GM23338 (cell line): ENCODE measurements at regions not wholly inside any gene's neighbourhood (a gene's known extent, or its start where the extent isn't known, plus 50 kb on each side); places are given as distances from the start of the nearest gene placed in this dataset.
A peak's percentile ranks its signal among the peaks of the same experiment; 100 is the strongest.

ENCODE experiments used
- ATAC-seq: fragments of 200-7000 bp; cut with Tn5 transposase; 3 replicates; pipeline ENCODE4 v1.9.1; 2020
- DNase-seq: peaks from one replicate; pipeline ENCODE4 v3.0.0-alpha.2; 2015; ENCODE audit warnings: low spot score
- H2AFZ ChIP-seq: fragments of 200-600 bp; sonication (generic); 2 replicates; pipeline ENCODE4 v1.8.0; 2016; ENCODE audit warnings: antibody characterized with exemption, mild to moderate bottlenecking, moderate library complexity
- H3F3A ChIP-seq: fragments of 200-600 bp; sonication (generic); replicated peaks from 2 replicates; pipeline ENCODE4 v1.8.0; 2017; ENCODE audit warnings: antibody characterized with exemption, mixed run types, low read depth
- H3K27ac ChIP-seq: fragments of 200-600 bp; sonication (generic); 2 replicates; pipeline ENCODE4 v1.6.1; 2016; ENCODE audit warnings: low read depth
- H3K27me3 ChIP-seq: fragments of 200-600 bp; sonication (generic); 2 replicates; pipeline ENCODE4 v1.8.0; 2016; ENCODE audit warnings: mild to moderate bottlenecking, mixed run types, moderate library complexity; ENCODE audit not compliant: insufficient read depth
- H3K36me3 ChIP-seq: fragments of 200-600 bp; sonication (generic); 2 replicates; pipeline ENCODE4 v1.8.0; 2016; ENCODE audit warnings: mild to moderate bottlenecking; ENCODE audit not compliant: insufficient read depth
- H3K4me1 ChIP-seq: fragments of 200-600 bp; sonication (generic); 2 replicates; pipeline ENCODE4 v1.8.0; 2016; ENCODE audit warnings: mild to moderate bottlenecking, moderate library complexity; ENCODE audit not compliant: insufficient read depth
- H3K4me2 ChIP-seq: fragments of 200-600 bp; sonication (generic); 2 replicates; pipeline ENCODE4 v1.7.1; 2017; ENCODE audit warnings: mixed run types
- H3K4me3 ChIP-seq: fragments of 200-600 bp; sonication (generic); 2 replicates; pipeline ENCODE4 v1.6.1; 2016; ENCODE audit warnings: mixed run types
- H3K79me2 ChIP-seq: fragments of 200-600 bp; sonication (generic); replicated peaks from 2 replicates; pipeline ENCODE4 v1.8.0; 2017; ENCODE audit warnings: mild to moderate bottlenecking; ENCODE audit not compliant: insufficient read depth
- H3K9me2 ChIP-seq: fragments of 200-600 bp; sonication (generic); 2 replicates; pipeline ENCODE4 v1.8.0; 2017; ENCODE audit not compliant: insufficient read depth
- H4K20me1 ChIP-seq: fragments of 200-600 bp; sonication (generic); replicated peaks from 2 replicates; pipeline ENCODE4 v1.8.0; 2017; ENCODE audit warnings: mild to moderate bottlenecking; ENCODE audit not compliant: insufficient read depth
- H3K27ac Mint-ChIP-seq: 2 replicates; pipeline ENCODE4 v1.8.0; 2020; ENCODE audit warnings: inconsistent platforms, mild to moderate bottlenecking, moderate library complexity, mixed read lengths
- H3K27me3 Mint-ChIP-seq: 3 replicates; pipeline ENCODE4 v1.8.0; 2022; ENCODE audit warnings: low read depth, mild to moderate bottlenecking, moderate library complexity, mixed read lengths, inconsistent platforms; ENCODE audit not compliant: insufficient read depth, poor library complexity
- H3K36me3 Mint-ChIP-seq: 3 replicates; pipeline ENCODE4 v1.8.0; 2021; ENCODE audit warnings: low read depth, mild to moderate bottlenecking, inconsistent platforms, moderate library complexity, mixed read lengths
- H3K4me1 Mint-ChIP-seq: 3 replicates; pipeline ENCODE4 v1.8.0; 2020; ENCODE audit warnings: mild to moderate bottlenecking, inconsistent platforms, mixed read lengths
- H3K4me3 Mint-ChIP-seq: 3 replicates; pipeline ENCODE4 v1.8.0; 2021; ENCODE audit warnings: moderate library complexity, mild to moderate bottlenecking, inconsistent platforms, mixed read lengths
- H3K9me3 Mint-ChIP-seq: 3 replicates; pipeline ENCODE4 v1.8.0; 2020; ENCODE audit warnings: moderate library complexity, mild to moderate bottlenecking, inconsistent platforms, mixed read lengths
- EZH2 ChIP-seq: fragments of 200-600 bp; sonication (generic); IDR thresholded peaks from one replicate; pipeline ENCODE4 v1.8.0; 2017; ENCODE audit warnings: antibody characterized with exemption, mild to moderate bottlenecking, low read depth; ENCODE audit not compliant: unreplicated experiment
- JUNB ChIP-seq: IDR thresholded peaks from one replicate; pipeline ENCODE4 v1.6.1; 2016; ENCODE audit warnings: antibody characterized with exemption; ENCODE audit not compliant: unreplicated experiment
- TF ChIP-seq, protein P1 (sequence below), 2 experiments: fragments of 200-600 bp in 1 of 2; sonication (generic) in 1 of 2; conservative IDR thresholded peaks; 2 replicates each; pipeline versions ENCODE4 v1.5.1 to v1.6.1; 2016 to 2017; ENCODE audit warnings: antibody characterized with exemption in 2 of 2, low read depth in 2 of 2, mild to moderate bottlenecking in 2 of 2, moderate library complexity in 1 of 2
- TF ChIP-seq, protein P2 (sequence below): fragments of 250-450 bp; sonication (Bioruptor Pico); IDR thresholded peaks from 2 replicates; pipeline ENCODE4 v1.5.0; 2020; ENCODE audit warnings: mild to moderate bottlenecking, moderate library complexity

DNA sequence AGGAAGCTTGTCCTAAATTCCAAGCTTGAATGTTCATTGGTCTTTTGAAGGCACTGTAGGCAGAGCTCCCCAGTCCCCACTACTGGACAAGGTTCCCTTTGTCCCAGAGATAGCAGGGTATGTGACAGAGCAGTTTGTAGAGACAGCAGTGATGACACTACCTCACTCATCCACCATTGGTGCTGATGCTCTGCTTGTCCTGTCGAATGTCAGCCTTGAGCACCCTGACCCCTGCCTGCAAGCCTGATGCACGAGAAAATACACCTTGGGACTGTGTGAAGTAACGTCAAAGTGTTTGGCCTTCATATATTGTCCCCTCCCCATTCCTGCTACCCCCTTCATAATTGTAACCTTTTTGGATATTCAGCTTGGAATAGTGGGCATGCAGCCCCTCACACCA lies 188.9 kb upstream of the EOLA2 start:
- no peak overlapping the region for H3K27ac Mint-ChIP-seq
- Histone ChIP-seq H3K4me3 (no peak overlapping the region), H2AFZ (no peak overlapping the region), H3K27ac (no peak overlapping the region), H3K4me2 (no peak overlapping the region), H3K36me3 (no peaks in the 10 kb centered on the region), H3K9me2 (no peaks in the 10 kb centered on the region), H3K4me1 (no peaks in the 10 kb centered on the region), H3K27me3 (no peaks in the 10 kb centered on the region), H3F3A (no peaks in the 10 kb centered on the region), H3K79me2 (no peaks in the 10 kb centered on the region), H4K20me1 (no peaks in the 10 kb centered on the region)
- no peaks in the 10 kb centered on the region for H3K4me1 Mint-ChIP-seq
- TF ChIP-seq JUNB (no peak), EZH2 (no peak)
- TF ChIP-seq, protein P1, sequence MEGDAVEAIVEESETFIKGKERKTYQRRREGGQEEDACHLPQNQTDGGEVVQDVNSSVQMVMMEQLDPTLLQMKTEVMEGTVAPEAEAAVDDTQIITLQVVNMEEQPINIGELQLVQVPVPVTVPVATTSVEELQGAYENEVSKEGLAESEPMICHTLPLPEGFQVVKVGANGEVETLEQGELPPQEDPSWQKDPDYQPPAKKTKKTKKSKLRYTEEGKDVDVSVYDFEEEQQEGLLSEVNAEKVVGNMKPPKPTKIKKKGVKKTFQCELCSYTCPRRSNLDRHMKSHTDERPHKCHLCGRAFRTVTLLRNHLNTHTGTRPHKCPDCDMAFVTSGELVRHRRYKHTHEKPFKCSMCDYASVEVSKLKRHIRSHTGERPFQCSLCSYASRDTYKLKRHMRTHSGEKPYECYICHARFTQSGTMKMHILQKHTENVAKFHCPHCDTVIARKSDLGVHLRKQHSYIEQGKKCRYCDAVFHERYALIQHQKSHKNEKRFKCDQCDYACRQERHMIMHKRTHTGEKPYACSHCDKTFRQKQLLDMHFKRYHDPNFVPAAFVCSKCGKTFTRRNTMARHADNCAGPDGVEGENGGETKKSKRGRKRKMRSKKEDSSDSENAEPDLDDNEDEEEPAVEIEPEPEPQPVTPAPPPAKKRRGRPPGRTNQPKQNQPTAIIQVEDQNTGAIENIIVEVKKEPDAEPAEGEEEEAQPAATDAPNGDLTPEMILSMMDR (conservative IDR thresholded peaks at IDR 0.05; ENCODE audit: low read depth in 2 of 2) = peak in 1 of 2 experiments; percentile 33; a peak in 2 of 4 replicates
- TF ChIP-seq, protein P2, sequence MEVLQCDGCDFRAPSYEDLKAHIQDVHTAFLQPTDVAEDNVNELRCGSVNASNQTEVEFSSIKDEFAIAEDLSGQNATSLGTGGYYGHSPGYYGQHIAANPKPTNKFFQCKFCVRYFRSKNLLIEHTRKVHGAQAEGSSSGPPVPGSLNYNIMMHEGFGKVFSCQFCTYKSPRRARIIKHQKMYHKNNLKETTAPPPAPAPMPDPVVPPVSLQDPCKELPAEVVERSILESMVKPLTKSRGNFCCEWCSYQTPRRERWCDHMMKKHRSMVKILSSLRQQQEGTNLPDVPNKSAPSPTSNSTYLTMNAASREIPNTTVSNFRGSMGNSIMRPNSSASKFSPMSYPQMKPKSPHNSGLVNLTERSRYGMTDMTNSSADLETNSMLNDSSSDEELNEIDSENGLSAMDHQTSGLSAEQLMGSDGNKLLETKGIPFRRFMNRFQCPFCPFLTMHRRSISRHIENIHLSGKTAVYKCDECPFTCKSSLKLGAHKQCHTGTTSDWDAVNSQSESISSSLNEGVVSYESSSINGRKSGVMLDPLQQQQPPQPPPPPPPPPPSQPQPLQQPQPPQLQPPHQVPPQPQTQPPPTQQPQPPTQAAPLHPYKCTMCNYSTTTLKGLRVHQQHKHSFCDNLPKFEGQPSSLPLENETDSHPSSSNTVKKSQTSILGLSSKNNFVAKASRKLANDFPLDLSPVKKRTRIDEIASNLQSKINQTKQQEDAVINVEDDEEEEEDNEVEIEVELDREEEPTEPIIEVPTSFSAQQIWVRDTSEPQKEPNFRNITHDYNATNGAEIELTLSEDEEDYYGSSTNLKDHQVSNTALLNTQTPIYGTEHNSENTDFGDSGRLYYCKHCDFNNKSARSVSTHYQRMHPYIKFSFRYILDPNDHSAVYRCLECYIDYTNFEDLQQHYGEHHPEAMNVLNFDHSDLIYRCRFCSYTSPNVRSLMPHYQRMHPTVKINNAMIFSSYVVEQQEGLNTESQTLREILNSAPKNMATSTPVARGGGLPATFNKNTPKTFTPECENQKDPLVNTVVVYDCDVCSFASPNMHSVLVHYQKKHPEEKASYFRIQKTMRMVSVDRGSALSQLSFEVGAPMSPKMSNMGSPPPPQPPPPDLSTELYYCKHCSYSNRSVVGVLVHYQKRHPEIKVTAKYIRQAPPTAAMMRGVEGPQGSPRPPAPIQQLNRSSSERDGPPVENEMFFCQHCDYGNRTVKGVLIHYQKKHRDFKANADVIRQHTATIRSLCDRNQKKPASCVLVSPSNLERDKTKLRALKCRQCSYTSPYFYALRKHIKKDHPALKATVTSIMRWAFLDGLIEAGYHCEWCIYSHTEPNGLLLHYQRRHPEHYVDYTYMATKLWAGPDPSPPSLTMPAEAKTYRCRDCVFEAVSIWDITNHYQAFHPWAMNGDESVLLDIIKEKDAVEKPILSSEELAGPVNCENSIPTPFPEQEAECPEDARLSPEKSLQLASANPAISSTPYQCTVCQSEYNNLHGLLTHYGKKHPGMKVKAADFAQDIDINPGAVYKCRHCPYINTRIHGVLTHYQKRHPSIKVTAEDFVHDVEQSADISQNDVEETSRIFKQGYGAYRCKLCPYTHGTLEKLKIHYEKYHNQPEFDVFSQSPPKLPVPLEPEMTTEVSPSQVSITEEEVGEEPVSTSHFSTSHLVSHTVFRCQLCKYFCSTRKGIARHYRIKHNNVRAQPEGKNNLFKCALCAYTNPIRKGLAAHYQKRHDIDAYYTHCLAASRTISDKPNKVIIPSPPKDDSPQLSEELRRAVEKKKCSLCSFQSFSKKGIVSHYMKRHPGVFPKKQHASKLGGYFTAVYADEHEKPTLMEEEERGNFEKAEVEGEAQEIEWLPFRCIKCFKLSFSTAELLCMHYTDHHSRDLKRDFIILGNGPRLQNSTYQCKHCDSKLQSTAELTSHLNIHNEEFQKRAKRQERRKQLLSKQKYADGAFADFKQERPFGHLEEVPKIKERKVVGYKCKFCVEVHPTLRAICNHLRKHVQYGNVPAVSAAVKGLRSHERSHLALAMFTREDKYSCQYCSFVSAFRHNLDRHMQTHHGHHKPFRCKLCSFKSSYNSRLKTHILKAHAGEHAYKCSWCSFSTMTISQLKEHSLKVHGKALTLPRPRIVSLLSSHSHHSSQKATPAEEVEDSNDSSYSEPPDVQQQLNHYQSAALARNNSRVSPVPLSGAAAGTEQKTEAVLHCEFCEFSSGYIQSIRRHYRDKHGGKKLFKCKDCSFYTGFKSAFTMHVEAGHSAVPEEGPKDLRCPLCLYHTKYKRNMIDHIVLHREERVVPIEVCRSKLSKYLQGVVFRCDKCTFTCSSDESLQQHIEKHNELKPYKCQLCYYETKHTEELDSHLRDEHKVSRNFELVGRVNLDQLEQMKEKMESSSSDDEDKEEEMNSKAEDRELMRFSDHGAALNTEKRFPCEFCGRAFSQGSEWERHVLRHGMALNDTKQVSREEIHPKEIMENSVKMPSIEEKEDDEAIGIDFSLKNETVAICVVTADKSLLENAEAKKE (CRISPR knock-in tag) = no peak
- no peak overlapping the region for H3K4me3 Mint-ChIP-seq
- peak; percentile 0 for DNase-seq
- no peaks in the 10 kb centered on the region for H3K9me3 Mint-ChIP-seq
- no peak; the same call in 2 of the 3 replicates for ATAC-seq
- H3K36me3 Mint-ChIP-seq = no peaks in the 10 kb centered on the region
- H3K27me3 Mint-ChIP-seq = no peaks in the 10 kb centered on the region
